ENCODE measurements at regions not wholly inside any gene's neighbourhood (a gene's known extent, or its start where the extent isn't known, plus 50 kb on each side); places are given as distances from the start of the nearest gene placed in this dataset.

GRCh38 chr4:56198265-56198664 lies 189.0 kb downstream of the AASDH start:
- TF ChIP-seq EZH2phosphoT487 (IDR thresholded peaks at IDR 0.05; ENCODE audit: low read depth, severe bottlenecking, unreplicated experiment) (no peak), EZH2 (IDR thresholded peaks at IDR 0.05; ENCODE audit: borderline replicate concordance) (no peak), CTCF (IDR thresholded peaks at IDR 0.05; ENCODE audit: poor library complexity) (no peak)
- DNase-seq (ENCODE audit: low spot score), result no peak
- no peak overlapping the region for H3K4me2 ChIP-seq
- H2AFZ ChIP-seq, result no peak overlapping the region
- peak overlapping the region; percentile 51 for H3K27ac ChIP-seq
- H3K9me3 ChIP-seq (ENCODE audit: low read depth), result no peaks in the 10 kb centered on the region
- no peaks in the 10 kb centered on the region for H3K27me3 ChIP-seq
- peaks cover 6% of the 10 kb centered on the region for H3K4me1 ChIP-seq (ENCODE audit: insufficient read depth)
- 95% methylated on average over 2 of the region's 2 CpGs for WGBS (ENCODE audit: low lambda C conversion rate, missing lambda C conversion rate)
- H3K4me3 ChIP-seq, result no peak overlapping the region
- H4K20me1 ChIP-seq (ENCODE audit: insufficient read depth, poor library complexity, severe bottlenecking), result no peaks in the 10 kb centered on the region
- no peaks in the 10 kb centered on the region for H3K9me2 ChIP-seq (replicated peaks; ENCODE audit: insufficient read depth)
- no peaks in the 10 kb centered on the region for H3K79me2 ChIP-seq
- no peaks in the 10 kb centered on the region for H3K36me3 ChIP-seq (replicated peaks; ENCODE audit: insufficient read depth, low read depth)

DNA sequence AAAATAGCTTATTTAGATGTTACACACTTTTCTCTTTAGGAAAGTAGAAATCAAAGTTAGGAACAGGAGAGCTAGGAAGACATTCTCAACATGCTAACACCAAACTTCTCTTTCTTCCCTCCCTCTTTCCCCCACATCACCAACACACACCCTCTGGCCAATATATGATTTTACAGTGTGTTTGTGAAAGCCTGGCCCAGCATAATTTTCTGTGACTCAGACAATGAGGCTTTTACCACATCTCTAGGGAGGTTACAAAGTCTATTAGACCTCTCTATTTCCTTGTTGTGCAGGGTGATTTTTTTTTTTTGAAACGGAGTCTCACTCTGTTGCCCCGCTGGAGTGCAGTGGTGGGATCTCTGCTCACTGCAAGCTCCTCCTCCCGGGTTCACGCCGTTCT lies 189.9 kb downstream of the AASDH start:
- Histone ChIP-seq H3K36me3 (replicated peaks; ENCODE audit: insufficient read depth, low read depth) (no peaks in the 10 kb centered on the region), H3K4me3 (no peak overlapping the region), H3K27ac (peak overlapping the region; percentile 83), H2AFZ (no peak overlapping the region), H3K4me1 (ENCODE audit: insufficient read depth) (peaks cover 6% of the 10 kb centered on the region), H4K20me1 (ENCODE audit: insufficient read depth, poor library complexity, severe bottlenecking) (no peaks in the 10 kb centered on the region), H3K9me3 (ENCODE audit: low read depth) (no peaks in the 10 kb centered on the region), H3K27me3 (no peaks in the 10 kb centered on the region), H3K4me2 (no peak overlapping the region), H3K79me2 (no peaks in the 10 kb centered on the region), H3K9me2 (replicated peaks; ENCODE audit: insufficient read depth) (no peaks in the 10 kb centered on the region)
- 88% methylated on average over 5 of the region's 5 CpGs for WGBS (ENCODE audit: low lambda C conversion rate, missing lambda C conversion rate)
- DNase-seq (ENCODE audit: low spot score), result peak; percentile 50
- TF ChIP-seq EZH2 (IDR thresholded peaks at IDR 0.05; ENCODE audit: borderline replicate concordance) (no peak), CTCF (IDR thresholded peaks at IDR 0.05; ENCODE audit: poor library complexity) (no peak), EZH2phosphoT487 (IDR thresholded peaks at IDR 0.05; ENCODE audit: low read depth, severe bottlenecking, unreplicated experiment) (no peak)

GRCh38 chr4:56195025-56195424 lies 192.3 kb downstream of the AASDH start:
- H4K20me1 ChIP-seq (ENCODE audit: insufficient read depth, poor library complexity, severe bottlenecking), result no peaks in the 10 kb centered on the region
- H3K9me3 ChIP-seq (ENCODE audit: low read depth), result no peaks in the 10 kb centered on the region
- H3K27me3 ChIP-seq, result no peaks in the 10 kb centered on the region
- H3K36me3 ChIP-seq (replicated peaks; ENCODE audit: insufficient read depth, low read depth), result no peaks in the 10 kb centered on the region
- H3K4me1 ChIP-seq (ENCODE audit: insufficient read depth), result peaks cover 6% of the 10 kb centered on the region
- no peak for TF ChIP-seq CTCF (IDR thresholded peaks at IDR 0.05; ENCODE audit: poor library complexity)
- TF ChIP-seq EZH2 (IDR thresholded peaks at IDR 0.05; ENCODE audit: borderline replicate concordance), result no peak
- no peak for TF ChIP-seq EZH2phosphoT487 (IDR thresholded peaks at IDR 0.05; ENCODE audit: low read depth, severe bottlenecking, unreplicated experiment)
- 78% methylated on average over 4 of the region's 4 CpGs for WGBS (ENCODE audit: low lambda C conversion rate, missing lambda C conversion rate)
- DNase-seq (ENCODE audit: low spot score), result no peak
- H3K9me2 ChIP-seq (replicated peaks; ENCODE audit: insufficient read depth), result no peaks in the 10 kb centered on the region
- H3K4me3 ChIP-seq, result no peak overlapping the region
- no peak overlapping the region for H2AFZ ChIP-seq
- H3K4me2 ChIP-seq, result no peak overlapping the region
- no peaks in the 10 kb centered on the region for H3K79me2 ChIP-seq
- H3K27ac ChIP-seq, result no peak overlapping the region

DNA sequence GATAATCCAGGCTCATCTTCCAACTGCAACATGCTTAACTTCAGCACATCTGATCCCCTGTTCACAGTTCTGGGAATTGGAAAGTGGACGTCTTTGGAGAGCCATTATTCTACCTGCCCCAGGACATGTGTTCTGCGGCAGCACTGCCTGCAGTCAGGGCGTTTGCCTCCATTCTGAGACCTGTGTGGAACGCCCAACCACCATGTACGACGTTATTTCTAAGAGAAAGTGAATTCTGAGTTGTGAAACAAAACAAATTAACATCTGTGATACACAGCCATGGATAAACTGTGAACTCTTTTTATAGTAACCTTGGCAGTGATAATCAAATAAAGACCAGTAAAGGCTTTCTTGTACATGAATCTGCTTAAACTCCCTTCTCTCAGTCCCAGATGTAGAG lies 195.8 kb downstream of the AASDH start:
- H3K9me2 ChIP-seq (replicated peaks; ENCODE audit: insufficient read depth), result no peaks in the 10 kb centered on the region
- H3K27me3 ChIP-seq, result no peaks in the 10 kb centered on the region
- H4K20me1 ChIP-seq (ENCODE audit: insufficient read depth, poor library complexity, severe bottlenecking), result no peaks in the 10 kb centered on the region
- DNase-seq (ENCODE audit: low spot score), result no peak
- H3K4me1 ChIP-seq (ENCODE audit: insufficient read depth), result peaks cover 17% of the 10 kb centered on the region
- H2AFZ ChIP-seq, result no peak overlapping the region
- H3K4me3 ChIP-seq, result no peak overlapping the region
- H3K4me2 ChIP-seq, result no peak overlapping the region
- WGBS (ENCODE audit: low lambda C conversion rate, missing lambda C conversion rate), result 94% methylated on average over 6 of the region's 6 CpGs
- H3K27ac ChIP-seq, result no peak overlapping the region
- TF ChIP-seq CTCF (IDR thresholded peaks at IDR 0.05; ENCODE audit: poor library complexity) (no peak), EZH2phosphoT487 (IDR thresholded peaks at IDR 0.05; ENCODE audit: low read depth, severe bottlenecking, unreplicated experiment) (no peak), EZH2 (IDR thresholded peaks at IDR 0.05; ENCODE audit: borderline replicate concordance) (no peak)
- H3K79me2 ChIP-seq, result no peaks in the 10 kb centered on the region
- no peaks in the 10 kb centered on the region for H3K36me3 ChIP-seq (replicated peaks; ENCODE audit: insufficient read depth, low read depth)
- no peaks in the 10 kb centered on the region for H3K9me3 ChIP-seq (ENCODE audit: low read depth)
